GM23338 (cell line): ENCODE measurements at regions not wholly inside any gene's neighbourhood (a gene's known extent, or its start where the extent isn't known, plus 50 kb on each side); places are given as distances from the start of the nearest gene placed in this dataset.

Experiments
- ATAC-seq: fragments of 200-7000 bp; cut with Tn5 transposase; 3 replicates; pipeline ENCODE4 v1.9.1; 2020
- DNase-seq: peaks from one replicate; pipeline ENCODE4 v3.0.0-alpha.2; 2015; ENCODE audit warnings: low spot score
- H2AFZ ChIP-seq: fragments of 200-600 bp; sonication (generic); 2 replicates; pipeline ENCODE4 v1.8.0; 2016; ENCODE audit warnings: antibody characterized with exemption, mild to moderate bottlenecking, moderate library complexity
- H3F3A ChIP-seq: fragments of 200-600 bp; sonication (generic); replicated peaks from 2 replicates; pipeline ENCODE4 v1.8.0; 2017; ENCODE audit warnings: antibody characterized with exemption, mixed run types, low read depth
- H3K27ac ChIP-seq: fragments of 200-600 bp; sonication (generic); 2 replicates; pipeline ENCODE4 v1.6.1; 2016; ENCODE audit warnings: low read depth
- H3K27me3 ChIP-seq: fragments of 200-600 bp; sonication (generic); 2 replicates; pipeline ENCODE4 v1.8.0; 2016; ENCODE audit warnings: mild to moderate bottlenecking, mixed run types, moderate library complexity; ENCODE audit not compliant: insufficient read depth
- H3K36me3 ChIP-seq: fragments of 200-600 bp; sonication (generic); 2 replicates; pipeline ENCODE4 v1.8.0; 2016; ENCODE audit warnings: mild to moderate bottlenecking; ENCODE audit not compliant: insufficient read depth
- H3K4me1 ChIP-seq: fragments of 200-600 bp; sonication (generic); 2 replicates; pipeline ENCODE4 v1.8.0; 2016; ENCODE audit warnings: mild to moderate bottlenecking, moderate library complexity; ENCODE audit not compliant: insufficient read depth
- H3K4me2 ChIP-seq: fragments of 200-600 bp; sonication (generic); 2 replicates; pipeline ENCODE4 v1.7.1; 2017; ENCODE audit warnings: mixed run types
- H3K4me3 ChIP-seq: fragments of 200-600 bp; sonication (generic); 2 replicates; pipeline ENCODE4 v1.6.1; 2016; ENCODE audit warnings: mixed run types
- H3K79me2 ChIP-seq: fragments of 200-600 bp; sonication (generic); replicated peaks from 2 replicates; pipeline ENCODE4 v1.8.0; 2017; ENCODE audit warnings: mild to moderate bottlenecking; ENCODE audit not compliant: insufficient read depth
- H3K9me2 ChIP-seq: fragments of 200-600 bp; sonication (generic); 2 replicates; pipeline ENCODE4 v1.8.0; 2017; ENCODE audit not compliant: insufficient read depth
- H4K20me1 ChIP-seq: fragments of 200-600 bp; sonication (generic); replicated peaks from 2 replicates; pipeline ENCODE4 v1.8.0; 2017; ENCODE audit warnings: mild to moderate bottlenecking; ENCODE audit not compliant: insufficient read depth
- H3K27ac Mint-ChIP-seq: 2 replicates; pipeline ENCODE4 v1.8.0; 2020; ENCODE audit warnings: inconsistent platforms, mild to moderate bottlenecking, moderate library complexity, mixed read lengths
- H3K27me3 Mint-ChIP-seq: 3 replicates; pipeline ENCODE4 v1.8.0; 2022; ENCODE audit warnings: low read depth, mild to moderate bottlenecking, moderate library complexity, mixed read lengths, inconsistent platforms; ENCODE audit not compliant: insufficient read depth, poor library complexity
- H3K36me3 Mint-ChIP-seq: 3 replicates; pipeline ENCODE4 v1.8.0; 2021; ENCODE audit warnings: low read depth, mild to moderate bottlenecking, inconsistent platforms, moderate library complexity, mixed read lengths
- H3K4me1 Mint-ChIP-seq: 3 replicates; pipeline ENCODE4 v1.8.0; 2020; ENCODE audit warnings: mild to moderate bottlenecking, inconsistent platforms, mixed read lengths
- H3K4me3 Mint-ChIP-seq: 3 replicates; pipeline ENCODE4 v1.8.0; 2021; ENCODE audit warnings: moderate library complexity, mild to moderate bottlenecking, inconsistent platforms, mixed read lengths
- H3K9me3 Mint-ChIP-seq: 3 replicates; pipeline ENCODE4 v1.8.0; 2020; ENCODE audit warnings: moderate library complexity, mild to moderate bottlenecking, inconsistent platforms, mixed read lengths
- CREB1 ChIP-seq: fragments of 250-450 bp; sonication (Bioruptor Pico); IDR thresholded peaks from 2 replicates; pipeline ENCODE4 v1.5.0; 2020; ENCODE audit warnings: low read depth, mild to moderate bottlenecking, moderate library complexity
- EZH2 ChIP-seq: fragments of 200-600 bp; sonication (generic); IDR thresholded peaks from one replicate; pipeline ENCODE4 v1.8.0; 2017; ENCODE audit warnings: antibody characterized with exemption, mild to moderate bottlenecking, low read depth; ENCODE audit not compliant: unreplicated experiment
- EZH2phosphoT487 ChIP-seq: fragments of 200-600 bp; sonication (generic); IDR thresholded peaks from one replicate; pipeline ENCODE4 v1.8.1; 2018; ENCODE audit warnings: antibody characterized with exemption; ENCODE audit not compliant: unreplicated experiment
- JUNB ChIP-seq: IDR thresholded peaks from one replicate; pipeline ENCODE4 v1.6.1; 2016; ENCODE audit warnings: antibody characterized with exemption; ENCODE audit not compliant: unreplicated experiment
- NANOG ChIP-seq: IDR thresholded peaks from 2 replicates; pipeline ENCODE4 v1.6.1; 2016; ENCODE audit warnings: antibody characterized with exemption, borderline replicate concordance
- POLR2AphosphoS5 ChIP-seq: IDR thresholded peaks from 2 replicates; pipeline ENCODE4 v1.6.1; 2016; ENCODE audit warnings: antibody characterized with exemption, low read depth
- STAT1 ChIP-seq: IDR thresholded peaks from one replicate; pipeline ENCODE4 v1.6.1; 2016; ENCODE audit warnings: antibody characterized with exemption; ENCODE audit not compliant: unreplicated experiment
- ZNF114 ChIP-seq: fragments of 250-450 bp; sonication (Bioruptor Pico); IDR thresholded peaks from 2 replicates; pipeline ENCODE4 v1.5.0; 2020; ENCODE audit warnings: mild to moderate bottlenecking, moderate library complexity
- TF ChIP-seq, protein P1 (sequence below): fragments of 250-450 bp; sonication (Bioruptor Pico); IDR thresholded peaks from 2 replicates; pipeline ENCODE4 v1.5.0; 2020; ENCODE audit warnings: mild to moderate bottlenecking, moderate library complexity
- TF ChIP-seq, protein P2 (sequence below): IDR thresholded peaks from one replicate; pipeline ENCODE4 v1.6.1; 2018; ENCODE audit warnings: antibody characterized with exemption; ENCODE audit not compliant: unreplicated experiment
- TF ChIP-seq, protein P3 (sequence below): IDR thresholded peaks from 2 replicates; pipeline ENCODE4 v1.6.1; 2016; ENCODE audit warnings: antibody characterized with exemption

DNA sequence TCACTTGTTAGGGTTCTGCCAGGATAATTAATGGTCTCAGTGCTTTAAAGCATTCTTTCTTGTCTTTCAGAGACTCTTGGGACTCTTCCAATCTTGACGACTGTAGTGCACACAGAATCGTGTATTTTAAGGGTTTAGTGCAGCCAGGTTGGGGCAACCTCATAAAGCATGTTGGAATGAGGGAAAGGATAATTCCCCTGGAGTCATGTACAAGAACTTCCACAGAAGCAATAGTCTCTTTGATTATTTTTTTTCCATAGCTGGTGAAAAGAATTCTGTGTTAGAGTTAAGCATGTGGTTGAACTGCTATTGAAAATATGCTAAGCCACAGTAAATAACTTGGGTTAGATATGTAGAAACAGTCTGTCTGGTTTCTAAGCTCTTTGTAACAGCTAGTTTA lies 246.8 kb upstream of the DAAM1 start:
- DNase-seq (no peak), ATAC-seq (no peak)
- Histone ChIP-seq H3K9me2 (peaks cover 3% of the 10 kb centered on the region; the same call in 1 of the 2 replicates), H2AFZ (no peak overlapping the region), H3K27me3 (no peaks in the 10 kb centered on the region), H3K79me2 (no peaks in the 10 kb centered on the region), H4K20me1 (no peaks in the 10 kb centered on the region), H3K4me1 (peaks cover under 1% of the 10 kb centered on the region; the same call in 1 of the 2 replicates), H3F3A (no peaks in the 10 kb centered on the region), H3K27ac (no peak overlapping the region), H3K4me2 (no peak overlapping the region), H3K4me3 (no peak overlapping the region), H3K36me3 (no peaks in the 10 kb centered on the region)
- Mint-ChIP-seq H3K27me3 (peaks cover 2% of the 10 kb centered on the region), H3K4me1 (peaks cover 8% of the 10 kb centered on the region), H3K4me3 (no peak overlapping the region), H3K27ac (no peak overlapping the region), H3K36me3 (peaks cover 13% of the 10 kb centered on the region), H3K9me3 (peaks cover 19% of the 10 kb centered on the region)
- TF ChIP-seq POLR2AphosphoS5: no peak

DNA sequence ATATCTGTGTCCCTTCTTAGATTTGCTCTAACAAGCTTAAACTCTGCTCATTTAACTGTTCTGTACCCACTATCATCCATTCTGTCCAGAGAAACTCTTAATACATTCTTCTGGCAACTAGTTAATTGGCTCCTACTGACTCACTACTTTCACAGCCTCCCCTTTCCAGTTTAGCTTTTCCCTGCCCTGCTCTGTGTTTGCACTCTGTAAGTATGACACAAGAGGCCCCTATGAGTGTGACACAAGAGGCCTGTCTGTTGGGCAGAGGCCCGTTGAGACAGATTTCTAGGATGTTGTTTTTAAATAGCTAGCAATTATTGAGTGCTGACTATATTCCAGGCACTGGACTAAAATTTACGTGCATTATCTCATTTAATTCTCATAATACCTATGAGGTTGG lies 246.0 kb upstream of the DAAM1 start:
- Mint-ChIP-seq H3K36me3 (peaks cover 4% of the 10 kb centered on the region; the same call in 2 of the 3 replicates), H3K27me3 (peaks cover 2% of the 10 kb centered on the region), H3K4me3 (no peak overlapping the region), H3K27ac (no peak overlapping the region), H3K4me1 (peaks cover 8% of the 10 kb centered on the region), H3K9me3 (peaks cover 10% of the 10 kb centered on the region; the same call in 1 of the 3 replicates)
- Histone ChIP-seq H3K4me1 (peaks cover 5% of the 10 kb centered on the region; the same call in 1 of the 2 replicates), H3K27me3 (no peaks in the 10 kb centered on the region), H3K4me2 (no peak overlapping the region), H4K20me1 (no peaks in the 10 kb centered on the region), H3K4me3 (no peak overlapping the region), H3K36me3 (no peaks in the 10 kb centered on the region), H2AFZ (no peak overlapping the region), H3F3A (no peaks in the 10 kb centered on the region), H3K9me2 (peaks cover 3% of the 10 kb centered on the region; the same call in 1 of the 2 replicates), H3K79me2 (no peaks in the 10 kb centered on the region), H3K27ac (no peak overlapping the region)
- no peak for DNase-seq
- ATAC-seq: no peak
- TF ChIP-seq, protein P1, sequence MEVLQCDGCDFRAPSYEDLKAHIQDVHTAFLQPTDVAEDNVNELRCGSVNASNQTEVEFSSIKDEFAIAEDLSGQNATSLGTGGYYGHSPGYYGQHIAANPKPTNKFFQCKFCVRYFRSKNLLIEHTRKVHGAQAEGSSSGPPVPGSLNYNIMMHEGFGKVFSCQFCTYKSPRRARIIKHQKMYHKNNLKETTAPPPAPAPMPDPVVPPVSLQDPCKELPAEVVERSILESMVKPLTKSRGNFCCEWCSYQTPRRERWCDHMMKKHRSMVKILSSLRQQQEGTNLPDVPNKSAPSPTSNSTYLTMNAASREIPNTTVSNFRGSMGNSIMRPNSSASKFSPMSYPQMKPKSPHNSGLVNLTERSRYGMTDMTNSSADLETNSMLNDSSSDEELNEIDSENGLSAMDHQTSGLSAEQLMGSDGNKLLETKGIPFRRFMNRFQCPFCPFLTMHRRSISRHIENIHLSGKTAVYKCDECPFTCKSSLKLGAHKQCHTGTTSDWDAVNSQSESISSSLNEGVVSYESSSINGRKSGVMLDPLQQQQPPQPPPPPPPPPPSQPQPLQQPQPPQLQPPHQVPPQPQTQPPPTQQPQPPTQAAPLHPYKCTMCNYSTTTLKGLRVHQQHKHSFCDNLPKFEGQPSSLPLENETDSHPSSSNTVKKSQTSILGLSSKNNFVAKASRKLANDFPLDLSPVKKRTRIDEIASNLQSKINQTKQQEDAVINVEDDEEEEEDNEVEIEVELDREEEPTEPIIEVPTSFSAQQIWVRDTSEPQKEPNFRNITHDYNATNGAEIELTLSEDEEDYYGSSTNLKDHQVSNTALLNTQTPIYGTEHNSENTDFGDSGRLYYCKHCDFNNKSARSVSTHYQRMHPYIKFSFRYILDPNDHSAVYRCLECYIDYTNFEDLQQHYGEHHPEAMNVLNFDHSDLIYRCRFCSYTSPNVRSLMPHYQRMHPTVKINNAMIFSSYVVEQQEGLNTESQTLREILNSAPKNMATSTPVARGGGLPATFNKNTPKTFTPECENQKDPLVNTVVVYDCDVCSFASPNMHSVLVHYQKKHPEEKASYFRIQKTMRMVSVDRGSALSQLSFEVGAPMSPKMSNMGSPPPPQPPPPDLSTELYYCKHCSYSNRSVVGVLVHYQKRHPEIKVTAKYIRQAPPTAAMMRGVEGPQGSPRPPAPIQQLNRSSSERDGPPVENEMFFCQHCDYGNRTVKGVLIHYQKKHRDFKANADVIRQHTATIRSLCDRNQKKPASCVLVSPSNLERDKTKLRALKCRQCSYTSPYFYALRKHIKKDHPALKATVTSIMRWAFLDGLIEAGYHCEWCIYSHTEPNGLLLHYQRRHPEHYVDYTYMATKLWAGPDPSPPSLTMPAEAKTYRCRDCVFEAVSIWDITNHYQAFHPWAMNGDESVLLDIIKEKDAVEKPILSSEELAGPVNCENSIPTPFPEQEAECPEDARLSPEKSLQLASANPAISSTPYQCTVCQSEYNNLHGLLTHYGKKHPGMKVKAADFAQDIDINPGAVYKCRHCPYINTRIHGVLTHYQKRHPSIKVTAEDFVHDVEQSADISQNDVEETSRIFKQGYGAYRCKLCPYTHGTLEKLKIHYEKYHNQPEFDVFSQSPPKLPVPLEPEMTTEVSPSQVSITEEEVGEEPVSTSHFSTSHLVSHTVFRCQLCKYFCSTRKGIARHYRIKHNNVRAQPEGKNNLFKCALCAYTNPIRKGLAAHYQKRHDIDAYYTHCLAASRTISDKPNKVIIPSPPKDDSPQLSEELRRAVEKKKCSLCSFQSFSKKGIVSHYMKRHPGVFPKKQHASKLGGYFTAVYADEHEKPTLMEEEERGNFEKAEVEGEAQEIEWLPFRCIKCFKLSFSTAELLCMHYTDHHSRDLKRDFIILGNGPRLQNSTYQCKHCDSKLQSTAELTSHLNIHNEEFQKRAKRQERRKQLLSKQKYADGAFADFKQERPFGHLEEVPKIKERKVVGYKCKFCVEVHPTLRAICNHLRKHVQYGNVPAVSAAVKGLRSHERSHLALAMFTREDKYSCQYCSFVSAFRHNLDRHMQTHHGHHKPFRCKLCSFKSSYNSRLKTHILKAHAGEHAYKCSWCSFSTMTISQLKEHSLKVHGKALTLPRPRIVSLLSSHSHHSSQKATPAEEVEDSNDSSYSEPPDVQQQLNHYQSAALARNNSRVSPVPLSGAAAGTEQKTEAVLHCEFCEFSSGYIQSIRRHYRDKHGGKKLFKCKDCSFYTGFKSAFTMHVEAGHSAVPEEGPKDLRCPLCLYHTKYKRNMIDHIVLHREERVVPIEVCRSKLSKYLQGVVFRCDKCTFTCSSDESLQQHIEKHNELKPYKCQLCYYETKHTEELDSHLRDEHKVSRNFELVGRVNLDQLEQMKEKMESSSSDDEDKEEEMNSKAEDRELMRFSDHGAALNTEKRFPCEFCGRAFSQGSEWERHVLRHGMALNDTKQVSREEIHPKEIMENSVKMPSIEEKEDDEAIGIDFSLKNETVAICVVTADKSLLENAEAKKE (CRISPR knock-in tag): no peak
- TF ChIP-seq EZH2 (no peak), STAT1 (no peak), JUNB (no peak), NANOG (no peak), POLR2AphosphoS5 (no peak), CREB1 (no peak), EZH2phosphoT487 (no peak), ZNF114 (no peak)
- TF ChIP-seq, protein P2, sequence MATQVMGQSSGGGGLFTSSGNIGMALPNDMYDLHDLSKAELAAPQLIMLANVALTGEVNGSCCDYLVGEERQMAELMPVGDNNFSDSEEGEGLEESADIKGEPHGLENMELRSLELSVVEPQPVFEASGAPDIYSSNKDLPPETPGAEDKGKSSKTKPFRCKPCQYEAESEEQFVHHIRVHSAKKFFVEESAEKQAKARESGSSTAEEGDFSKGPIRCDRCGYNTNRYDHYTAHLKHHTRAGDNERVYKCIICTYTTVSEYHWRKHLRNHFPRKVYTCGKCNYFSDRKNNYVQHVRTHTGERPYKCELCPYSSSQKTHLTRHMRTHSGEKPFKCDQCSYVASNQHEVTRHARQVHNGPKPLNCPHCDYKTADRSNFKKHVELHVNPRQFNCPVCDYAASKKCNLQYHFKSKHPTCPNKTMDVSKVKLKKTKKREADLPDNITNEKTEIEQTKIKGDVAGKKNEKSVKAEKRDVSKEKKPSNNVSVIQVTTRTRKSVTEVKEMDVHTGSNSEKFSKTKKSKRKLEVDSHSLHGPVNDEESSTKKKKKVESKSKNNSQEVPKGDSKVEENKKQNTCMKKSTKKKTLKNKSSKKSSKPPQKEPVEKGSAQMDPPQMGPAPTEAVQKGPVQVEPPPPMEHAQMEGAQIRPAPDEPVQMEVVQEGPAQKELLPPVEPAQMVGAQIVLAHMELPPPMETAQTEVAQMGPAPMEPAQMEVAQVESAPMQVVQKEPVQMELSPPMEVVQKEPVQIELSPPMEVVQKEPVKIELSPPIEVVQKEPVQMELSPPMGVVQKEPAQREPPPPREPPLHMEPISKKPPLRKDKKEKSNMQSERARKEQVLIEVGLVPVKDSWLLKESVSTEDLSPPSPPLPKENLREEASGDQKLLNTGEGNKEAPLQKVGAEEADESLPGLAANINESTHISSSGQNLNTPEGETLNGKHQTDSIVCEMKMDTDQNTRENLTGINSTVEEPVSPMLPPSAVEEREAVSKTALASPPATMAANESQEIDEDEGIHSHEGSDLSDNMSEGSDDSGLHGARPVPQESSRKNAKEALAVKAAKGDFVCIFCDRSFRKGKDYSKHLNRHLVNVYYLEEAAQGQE: no peak
- TF ChIP-seq, protein P3, sequence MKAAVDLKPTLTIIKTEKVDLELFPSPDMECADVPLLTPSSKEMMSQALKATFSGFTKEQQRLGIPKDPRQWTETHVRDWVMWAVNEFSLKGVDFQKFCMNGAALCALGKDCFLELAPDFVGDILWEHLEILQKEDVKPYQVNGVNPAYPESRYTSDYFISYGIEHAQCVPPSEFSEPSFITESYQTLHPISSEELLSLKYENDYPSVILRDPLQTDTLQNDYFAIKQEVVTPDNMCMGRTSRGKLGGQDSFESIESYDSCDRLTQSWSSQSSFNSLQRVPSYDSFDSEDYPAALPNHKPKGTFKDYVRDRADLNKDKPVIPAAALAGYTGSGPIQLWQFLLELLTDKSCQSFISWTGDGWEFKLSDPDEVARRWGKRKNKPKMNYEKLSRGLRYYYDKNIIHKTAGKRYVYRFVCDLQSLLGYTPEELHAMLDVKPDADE: no peak
